Stimulated activated CD8-positive, alpha-beta memory T cell treated with anti-CD3 and anti-CD28 coated beads, Interleukin-4, amount 100 ng/mL, for 48 hours (primary cell): ENCODE measurements at regions not wholly inside any gene's neighbourhood (a gene's known extent, or its start where the extent isn't known, plus 50 kb on each side); places are given as distances from the start of the nearest gene placed in this dataset.
"Not testable (repeated sequence)": the region's sequence is repeated elsewhere in the genome, so short reads cannot be mapped to it uniquely, and the experiment has no call there.

Source experiments
- DNase-seq: peaks from one replicate; pipeline ENCODE4 v3.0.0-alpha.2; 2020

DNA sequence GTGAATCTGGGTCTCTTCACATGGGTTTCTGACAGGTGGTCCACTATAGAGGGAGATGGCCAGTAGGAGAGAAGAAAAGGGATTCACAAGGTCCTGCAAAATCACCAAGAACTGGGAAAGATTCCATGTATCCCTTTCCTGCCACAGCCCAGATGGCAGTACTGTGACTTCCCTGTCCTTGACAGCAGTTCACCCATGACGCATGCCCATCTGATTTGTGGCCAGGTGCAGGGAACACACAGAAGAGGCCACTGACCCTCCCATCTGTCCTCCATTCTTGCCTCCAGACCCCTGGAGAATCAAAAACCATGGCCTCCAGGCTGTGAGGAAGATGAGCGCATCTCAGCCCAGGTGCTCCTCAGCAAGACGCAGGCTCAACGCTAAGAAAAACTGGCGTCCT is 183.1 kb upstream of the RREB1 start:
- no peak for DNase-seq

DNA sequence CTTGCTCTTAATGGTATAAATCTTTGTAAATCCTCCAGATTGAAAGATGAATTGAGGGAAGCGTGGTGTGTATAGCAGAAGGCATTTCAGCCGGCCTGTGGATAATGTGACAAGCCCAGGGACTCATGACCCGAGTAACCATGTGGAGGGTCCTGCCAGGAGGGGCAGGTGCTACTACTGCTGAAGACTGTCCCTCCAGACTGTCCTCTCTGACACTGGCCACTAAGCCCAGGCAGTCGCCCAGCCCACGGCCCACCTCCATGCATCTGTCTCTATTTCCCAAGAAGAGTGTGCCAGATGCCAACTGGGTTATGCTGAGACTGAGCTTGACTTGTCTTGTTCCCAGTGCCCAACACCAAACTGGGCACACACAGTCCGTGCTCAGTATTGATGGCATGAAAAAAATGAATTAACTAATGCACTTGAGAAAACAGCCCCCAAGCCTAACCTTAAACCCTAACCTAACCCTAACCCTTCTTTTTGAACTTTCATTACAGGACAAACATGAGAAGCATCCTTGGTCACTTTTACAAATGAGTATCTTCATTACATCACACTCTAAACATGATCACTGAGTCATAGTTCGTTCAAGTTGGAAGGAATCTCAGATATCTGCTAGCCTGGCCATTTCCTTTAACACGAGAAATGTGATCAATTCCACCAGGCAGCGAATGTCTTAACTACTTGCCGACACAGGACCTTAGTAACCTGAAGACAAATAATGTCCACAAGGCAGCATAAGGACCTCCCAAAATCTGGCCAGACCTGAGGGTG is 182.2 kb upstream of the RREB1 start:
- no peak for DNase-seq

DNA sequence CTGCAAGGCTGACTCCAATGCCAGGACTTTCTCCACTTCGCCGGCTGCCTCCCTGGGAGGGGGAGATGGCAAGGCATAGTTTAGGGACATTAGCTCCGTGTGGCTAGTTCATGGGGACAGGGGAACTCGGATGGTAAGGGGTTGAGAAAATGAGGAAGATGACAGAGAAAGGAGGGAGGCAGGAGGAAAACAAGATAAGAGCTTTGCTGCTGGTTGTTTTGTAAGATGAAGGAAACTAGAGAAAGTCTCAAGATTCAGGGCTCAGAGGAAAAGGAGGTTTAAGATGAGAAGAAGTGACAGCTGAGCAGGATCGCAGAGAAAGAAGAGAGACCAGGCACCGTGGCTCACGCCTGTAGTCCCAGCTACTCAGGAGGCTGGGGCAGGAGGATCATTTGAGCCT is 180.9 kb upstream of the RREB1 start:
- DNase-seq: no peak

DNA sequence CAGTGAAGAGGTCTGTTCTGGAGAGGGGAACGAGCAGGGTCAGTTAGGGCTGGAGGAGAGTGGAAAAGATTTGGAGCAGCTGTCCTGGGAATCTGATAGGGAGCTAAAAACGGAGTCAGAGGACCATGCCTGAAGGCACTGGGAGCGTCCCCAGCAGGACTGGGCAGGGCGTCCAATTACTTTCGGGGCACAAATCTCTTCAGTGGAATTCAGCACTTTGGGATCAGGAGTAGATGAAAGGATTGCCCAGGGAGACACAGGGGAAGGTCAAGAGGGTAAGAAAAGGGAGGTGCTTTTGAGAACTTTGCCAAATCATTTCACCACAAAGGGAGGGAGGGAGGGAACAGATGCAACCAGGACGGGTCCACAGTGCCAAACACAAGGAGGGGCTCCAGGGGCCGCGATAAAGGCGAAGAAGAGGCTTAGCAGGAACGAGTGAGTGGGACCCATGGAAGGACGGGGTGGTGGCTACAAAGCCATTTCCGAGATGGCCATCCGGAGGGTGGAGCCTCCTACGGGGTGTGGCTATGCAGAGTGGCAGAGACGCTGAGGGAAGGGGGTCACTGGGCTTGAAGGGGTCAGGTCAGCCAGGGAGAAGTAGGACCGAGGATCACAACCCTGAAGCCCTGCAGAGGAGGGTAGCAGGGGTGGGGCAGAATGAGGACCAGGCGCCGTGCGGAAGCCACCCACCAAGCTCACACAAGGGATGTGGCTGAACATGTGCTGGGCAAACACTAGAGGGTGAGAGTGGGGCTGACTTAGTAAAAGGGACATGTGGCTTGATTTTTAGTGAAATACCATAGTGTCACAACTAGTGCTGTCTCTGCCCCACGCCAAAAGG is 180.0 kb upstream of the RREB1 start:
- no peak for DNase-seq

DNA sequence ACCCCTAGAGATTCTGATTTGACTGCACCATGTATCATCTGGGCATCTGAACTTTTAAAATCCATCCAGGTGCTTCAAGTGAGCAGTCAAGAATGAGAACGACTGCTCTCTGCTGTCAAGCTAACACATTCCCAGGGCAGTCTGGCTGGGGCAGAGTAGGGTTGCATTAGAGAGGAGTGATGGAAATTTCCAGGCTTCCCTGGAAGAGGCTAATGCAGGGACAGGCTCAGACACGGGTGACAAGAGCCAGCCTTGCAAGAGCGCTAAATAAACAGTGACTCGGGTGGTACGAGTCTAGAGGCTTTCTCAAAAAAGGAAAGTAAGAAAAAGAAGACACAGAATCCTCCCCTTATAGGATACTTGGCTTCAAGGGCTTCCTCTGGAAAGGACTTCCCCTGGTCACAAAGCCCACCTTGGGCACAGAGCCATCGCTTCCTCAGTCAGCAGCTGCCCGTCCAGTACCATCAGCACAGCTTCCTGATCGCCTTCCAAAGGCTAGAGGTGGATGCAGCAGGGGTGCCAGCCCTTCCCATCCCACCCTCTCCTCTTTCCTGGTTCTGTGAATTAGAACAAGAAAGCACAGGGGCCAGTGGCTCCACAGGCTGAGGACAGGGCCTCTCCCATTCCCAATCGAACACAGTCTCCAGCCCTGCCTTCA is 177.4 kb upstream of the RREB1 start:
- DNase-seq: no peak

DNA sequence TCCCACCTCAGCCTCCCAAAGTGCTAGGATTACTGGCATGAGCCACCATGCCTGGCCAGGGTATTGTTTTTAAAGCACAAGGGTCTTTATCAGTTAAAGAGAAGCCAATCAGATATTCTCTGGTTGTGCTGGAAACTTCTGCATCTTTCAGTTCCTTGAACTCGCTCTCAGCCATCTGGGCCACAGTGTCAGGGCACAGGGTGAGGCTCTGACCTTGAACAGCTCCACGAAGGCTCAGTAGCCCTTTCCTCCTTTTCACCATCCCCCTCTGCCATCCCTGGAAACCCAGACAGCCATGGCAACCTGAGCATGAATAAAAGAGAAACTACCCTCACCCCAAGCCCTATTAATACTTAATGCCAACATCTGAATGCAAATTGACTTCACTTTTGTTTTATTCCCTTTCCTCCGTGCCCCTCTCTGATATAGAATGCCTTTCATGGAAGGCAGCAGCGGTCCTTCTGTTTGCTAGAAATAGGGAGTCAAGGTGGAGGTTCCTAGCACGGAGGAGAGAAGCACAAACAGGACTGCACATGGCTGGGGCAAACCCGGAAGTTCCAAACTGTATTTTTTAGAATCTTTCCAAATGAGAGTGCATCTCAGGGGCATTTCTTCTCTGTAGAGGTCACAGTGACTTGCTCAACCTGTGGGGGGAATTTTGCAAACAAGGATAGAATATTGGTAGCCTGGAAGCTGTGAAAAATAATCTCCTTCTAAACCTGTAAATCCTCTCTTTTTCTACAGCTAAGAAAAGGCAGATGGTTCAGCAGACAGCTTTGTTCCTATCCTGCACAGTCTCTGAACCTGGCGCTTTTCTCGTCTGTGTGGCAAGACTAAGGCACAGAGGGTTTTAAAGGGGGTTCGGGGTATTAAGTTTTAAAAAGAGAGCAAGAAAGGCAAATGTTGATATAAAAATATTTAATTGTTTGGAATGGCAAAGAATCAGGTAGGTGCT is 176.4 kb upstream of the RREB1 start:
- DNase-seq: no peak

DNA sequence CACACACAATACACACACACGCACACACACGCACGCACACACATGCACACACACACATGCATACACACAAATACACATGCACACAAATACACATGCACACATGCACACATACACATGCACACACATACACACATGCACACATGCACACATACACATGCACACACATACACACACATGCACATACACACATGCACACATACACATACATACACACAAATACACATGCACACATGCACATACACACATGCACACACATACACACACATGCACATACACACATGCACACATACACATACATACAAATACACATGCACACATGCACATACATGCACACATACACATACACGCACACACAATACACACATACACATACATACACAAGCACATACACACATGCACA is 175.4 kb upstream of the RREB1 start:
- no peak for DNase-seq

DNA sequence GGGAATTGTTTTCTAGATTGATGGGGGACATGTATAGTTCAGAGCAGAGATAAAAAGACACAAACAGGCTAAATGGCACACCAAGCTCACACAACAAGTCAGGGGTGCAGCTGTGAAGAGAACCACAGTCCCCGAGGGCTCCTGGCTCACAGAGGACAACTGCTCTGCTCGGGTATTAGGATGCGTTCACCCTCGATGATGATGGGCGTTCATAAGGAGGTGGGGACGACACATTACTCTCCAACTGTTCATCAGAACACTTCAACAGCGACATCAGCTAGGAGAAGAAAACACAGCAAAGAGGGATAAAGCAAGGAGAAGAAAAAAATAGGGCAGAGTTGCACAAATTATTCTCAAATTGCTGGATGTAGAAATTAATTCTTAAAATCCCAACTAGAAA is 174.8 kb upstream of the RREB1 start:
- DNase-seq: no peak

DNA sequence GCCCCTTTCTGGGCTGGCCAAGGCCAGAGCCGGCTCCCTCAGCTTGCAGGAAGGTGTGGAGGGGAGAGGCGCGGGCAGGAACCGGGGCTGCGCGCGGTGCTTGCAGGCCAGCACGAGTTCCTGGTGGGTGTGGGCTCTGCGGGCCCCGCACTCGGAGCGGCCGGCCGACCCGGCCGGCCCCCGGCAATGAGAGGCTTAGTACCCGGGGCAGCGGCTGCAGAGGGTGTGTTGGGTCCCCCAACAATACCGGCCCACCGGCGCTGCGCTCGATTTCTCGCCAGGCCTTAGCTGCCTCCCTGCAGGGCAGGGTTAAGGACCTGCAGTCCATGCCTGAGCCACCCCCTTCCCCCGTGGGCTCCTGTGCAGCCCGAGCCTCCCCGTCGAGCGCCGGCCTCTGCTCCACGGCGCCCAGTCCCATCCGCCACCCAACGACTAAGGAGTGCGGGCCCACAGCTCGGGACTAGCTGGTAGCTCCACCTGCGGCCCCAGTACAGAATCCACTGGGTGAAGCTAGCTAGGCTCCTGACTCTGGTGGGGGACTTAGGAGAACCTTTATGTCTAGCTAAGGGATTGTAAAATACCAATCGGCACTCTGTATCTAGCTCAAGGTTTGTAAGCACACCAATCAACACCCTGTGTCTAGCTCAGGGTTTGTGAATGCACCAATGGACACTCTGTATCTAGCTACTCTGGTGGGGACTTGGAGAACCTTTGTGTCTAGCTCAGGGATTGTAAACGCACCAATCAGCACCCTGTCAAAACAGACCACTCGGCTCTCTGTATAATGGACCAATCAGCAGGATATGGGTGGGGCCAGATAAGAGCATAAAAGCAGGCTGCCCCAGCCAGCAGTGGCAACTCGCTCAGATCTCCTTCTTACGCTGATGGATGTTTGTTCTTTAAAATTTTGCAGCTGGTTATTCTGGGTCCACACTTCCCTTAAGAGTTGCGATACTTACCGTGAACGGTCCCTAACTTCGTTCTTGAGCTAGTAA is 167.4 kb upstream of the RREB1 start:
- no peak for DNase-seq

DNA sequence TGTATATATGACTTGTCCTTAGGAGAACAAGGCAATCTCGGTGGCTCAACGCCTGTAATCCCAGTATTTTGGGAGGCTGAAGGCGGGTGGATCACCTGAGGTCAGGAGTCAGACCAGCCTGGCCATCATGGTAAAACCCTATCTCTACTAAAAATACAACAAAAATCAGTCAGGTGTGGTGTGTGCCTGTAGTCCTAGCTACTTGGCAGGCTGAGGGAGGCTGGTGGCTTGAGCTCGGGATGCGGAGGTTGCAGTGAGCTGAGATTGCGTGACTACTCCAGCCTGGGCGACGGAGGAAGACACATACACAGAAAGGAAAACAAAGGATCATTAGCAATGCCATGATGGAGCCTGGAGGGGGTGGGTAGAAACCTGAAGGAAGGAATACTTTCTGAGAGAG is 166.6 kb upstream of the RREB1 start:
- DNase-seq: no peak

DNA sequence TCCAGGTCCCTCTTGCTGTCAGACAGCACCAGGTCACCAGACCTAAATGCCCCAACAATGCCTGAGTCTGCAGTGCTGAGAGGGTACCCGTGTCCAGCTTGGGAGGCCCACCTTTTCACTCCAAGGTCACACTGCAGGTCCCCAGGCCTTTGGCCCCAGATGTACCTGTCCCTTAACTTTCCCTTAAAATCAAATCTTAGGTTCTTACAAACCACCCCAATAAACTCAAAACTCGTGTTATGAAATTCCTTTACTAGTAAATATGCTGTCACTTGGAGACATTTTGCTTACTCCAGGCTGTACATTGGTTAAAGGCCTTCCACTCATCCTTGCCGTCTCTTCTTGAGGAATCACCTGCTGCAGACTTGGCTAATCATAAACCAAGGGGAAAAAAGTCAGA is 165.7 kb upstream of the RREB1 start:
- no peak for DNase-seq

DNA sequence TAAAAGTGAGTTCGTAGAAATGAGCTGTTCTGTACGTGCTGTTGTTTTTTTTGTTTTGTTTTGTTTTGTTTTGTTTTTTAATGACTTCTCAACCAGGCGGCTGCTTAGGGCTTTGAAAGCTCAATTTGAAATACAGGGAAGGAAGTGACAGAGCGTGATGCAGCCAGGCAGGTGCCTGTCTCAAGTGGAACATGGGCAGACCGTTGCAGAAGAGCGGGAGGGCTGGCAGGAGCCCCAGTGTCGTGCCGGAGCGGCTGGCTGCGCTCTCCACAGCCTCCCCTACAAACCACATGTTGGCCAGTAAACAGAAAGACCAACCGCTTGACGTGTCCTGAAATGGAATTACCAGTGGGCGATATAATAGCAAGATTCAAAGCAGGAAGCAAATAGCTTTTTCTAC is 164.9 kb upstream of the RREB1 start:
- no peak for DNase-seq

DNA sequence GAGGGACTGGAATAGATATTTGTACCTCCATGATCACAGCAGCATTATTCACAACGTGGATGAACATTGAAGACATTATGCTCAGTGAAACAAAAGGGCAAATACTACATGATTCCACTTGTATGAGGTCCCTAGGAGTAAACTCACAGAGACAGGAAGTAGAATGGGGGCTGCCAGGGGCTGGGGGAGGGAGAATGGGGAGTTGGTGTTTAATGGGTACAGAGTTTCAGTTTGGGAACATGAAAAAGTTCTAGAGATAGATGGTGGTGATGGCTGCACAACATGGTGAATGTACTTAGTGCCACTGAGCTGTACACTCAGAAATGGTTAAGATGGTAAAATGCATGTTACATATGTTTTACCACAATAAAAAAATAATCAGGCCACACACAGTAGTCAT is 164.3 kb upstream of the RREB1 start:
- no peak for DNase-seq

DNA sequence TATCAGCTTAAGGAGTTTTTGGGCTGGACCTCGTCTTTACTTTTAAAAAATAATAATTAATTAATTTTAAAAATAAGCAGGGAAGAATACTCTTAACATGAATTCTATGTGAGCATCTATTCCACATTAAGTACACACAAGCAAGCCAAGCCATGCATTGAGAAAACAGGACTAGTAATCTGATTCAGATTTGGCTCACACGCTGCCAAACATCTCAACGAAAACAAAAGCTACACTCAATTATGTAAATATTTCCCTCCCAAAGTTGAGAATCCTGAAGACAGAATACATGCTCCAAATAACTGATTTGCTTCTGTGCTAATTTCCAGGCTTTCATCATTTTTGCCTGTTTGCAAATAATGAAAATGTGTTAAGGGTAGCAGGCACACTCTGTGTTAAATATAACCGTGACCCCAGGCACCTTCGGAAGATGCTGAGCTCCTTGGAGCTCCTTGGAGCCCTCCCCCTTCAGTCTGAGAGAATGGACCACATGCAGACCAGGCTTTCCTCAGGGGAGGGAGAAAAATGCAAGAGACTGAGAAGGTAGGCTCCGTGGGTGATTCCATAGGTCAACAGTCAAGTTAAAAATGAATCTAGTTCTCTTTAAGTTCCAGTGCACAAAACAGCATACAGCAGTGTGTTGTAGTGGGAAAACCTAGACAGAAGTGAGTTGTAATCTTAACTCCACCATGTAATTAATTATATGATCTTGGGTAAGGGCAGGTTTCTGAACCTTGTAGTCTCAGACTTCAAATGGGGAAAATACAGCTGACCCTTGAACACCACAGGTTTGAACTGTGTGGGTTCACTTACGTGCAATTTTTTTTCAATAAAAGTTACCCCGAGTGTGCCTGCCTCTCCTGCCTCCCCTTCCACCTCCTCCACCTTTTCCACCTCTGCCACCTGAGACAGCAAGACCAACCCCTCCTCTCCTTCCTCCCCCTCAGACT is 161.3 kb upstream of the RREB1 start:
- no peak for DNase-seq

DNA sequence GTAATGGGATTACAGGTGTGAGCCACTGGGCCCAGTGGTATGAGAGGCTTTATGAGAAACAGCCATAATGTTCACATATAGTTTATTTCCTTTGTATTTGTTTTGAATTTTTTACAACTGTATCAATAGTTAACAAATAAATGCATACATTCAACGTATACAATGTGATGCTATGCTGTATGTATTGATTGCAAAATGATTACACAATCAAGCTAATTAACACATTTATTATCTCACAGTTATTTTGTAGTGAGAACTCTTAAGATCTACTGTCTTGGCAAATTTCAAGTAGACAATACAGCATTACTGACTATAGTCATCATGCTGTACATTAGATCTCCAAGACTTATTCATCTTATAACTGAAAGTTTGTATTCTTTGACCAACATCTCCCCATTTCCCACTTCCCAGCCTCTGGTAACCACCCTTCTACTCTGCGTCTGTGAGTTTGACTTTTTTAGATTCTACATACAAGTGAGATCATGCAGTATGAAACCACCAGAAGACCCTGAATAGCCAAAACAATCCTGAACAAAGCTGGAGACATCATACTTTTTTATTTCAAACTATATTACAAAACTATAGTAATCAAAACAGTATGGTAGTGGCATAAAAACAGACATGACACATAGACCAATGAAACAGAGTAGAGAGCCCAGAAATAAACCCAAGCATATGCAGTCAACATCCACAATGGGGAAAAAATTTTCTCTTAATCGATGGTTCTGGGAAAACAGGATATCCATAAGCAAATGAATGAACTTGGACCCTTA is 157.2 kb upstream of the RREB1 start:
- no peak for DNase-seq

DNA sequence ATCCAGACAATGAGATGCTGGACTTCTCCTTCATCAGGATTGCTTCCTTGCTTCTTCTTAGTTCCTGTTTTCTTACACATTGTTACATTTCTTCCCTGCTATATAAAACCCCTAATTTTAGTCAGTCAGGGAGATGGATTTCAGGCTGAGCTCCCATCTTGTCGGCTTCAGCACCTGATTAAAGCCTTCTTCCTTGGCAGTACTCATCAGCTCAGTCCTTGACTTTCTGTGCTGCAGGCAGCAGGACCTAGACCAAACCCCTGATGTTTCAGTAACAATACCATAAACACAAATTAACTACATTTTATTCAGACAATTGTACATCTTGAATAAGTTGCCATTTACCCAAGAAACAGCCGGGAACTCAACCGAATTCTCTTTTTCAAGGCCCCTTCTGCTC is 156.4 kb upstream of the RREB1 start:
- no peak for DNase-seq

DNA sequence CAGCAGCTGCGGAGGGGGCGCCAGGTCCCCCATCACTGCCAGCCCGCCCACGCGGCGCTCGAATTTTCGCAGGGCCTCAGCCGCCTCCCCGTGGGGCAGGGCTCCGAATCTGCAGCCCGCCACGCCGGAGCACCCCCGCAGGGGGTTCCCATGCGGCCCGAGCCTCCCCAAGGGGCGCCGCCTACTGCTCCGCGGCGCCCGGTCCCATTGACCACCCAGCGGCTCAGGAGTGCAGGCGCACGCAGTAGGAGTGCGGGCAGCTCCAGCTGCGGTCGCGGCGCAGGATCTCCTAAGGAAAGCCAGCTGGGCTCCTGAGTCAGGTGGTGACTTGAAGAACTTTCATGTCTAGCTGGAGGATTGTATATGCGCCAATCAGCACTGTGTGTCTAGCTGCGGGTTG is 155.3 kb upstream of the RREB1 start:
- no peak for DNase-seq

DNA sequence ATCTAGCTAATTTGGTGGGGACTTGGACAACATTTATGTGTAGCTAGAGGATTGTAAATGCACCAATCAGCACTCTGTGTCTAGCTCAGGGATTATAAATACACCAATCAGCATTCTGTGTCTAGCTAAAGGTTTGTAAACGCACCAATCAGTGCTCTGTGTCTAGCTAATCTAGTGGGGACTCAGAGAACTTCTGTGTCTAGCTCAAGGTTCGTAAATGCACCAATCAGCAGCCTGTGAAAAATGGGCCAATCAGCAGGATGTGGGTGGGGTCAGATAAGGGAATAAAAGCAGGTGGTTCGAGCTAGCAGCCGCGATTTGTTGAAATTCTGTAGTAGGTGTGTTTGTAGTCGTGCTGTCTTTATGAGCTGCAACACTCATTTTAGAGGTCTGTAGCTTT is 154.8 kb upstream of the RREB1 start:
- not testable (repeated sequence) for DNase-seq

DNA sequence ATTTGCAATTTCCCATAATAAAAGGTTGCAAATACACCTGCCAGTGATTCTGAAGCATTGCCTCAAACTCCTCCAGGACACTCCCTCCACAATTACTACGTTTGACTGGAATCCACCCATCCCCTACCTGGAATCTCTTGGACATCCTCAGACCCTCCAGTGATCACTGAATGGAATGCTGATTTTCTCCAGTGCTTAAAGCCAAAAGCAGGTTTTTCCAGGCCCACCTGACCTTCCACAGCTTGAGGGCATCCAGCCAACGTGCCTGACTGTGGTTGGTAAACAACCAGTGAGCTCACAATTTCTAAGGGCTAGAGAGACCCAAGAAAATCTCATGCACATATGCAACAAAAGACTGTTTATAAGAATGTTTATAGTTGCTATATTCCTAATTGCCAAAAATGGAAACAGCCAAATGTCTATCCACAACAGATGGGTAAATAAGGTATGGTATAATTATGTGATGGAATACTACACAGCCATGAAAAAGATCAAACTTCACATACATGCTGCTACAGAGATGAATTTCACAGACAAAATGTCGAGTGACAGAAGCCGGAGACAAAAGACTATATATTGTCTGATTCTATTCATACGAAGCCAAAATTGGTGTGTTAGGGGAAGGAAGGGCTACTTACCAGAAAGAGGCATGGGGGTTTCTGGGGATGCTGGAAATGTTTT is 147.1 kb upstream of the RREB1 start:
- DNase-seq: no peak
